SHP77 (cell line): ENCODE measurements at regions not wholly inside any gene's neighbourhood (a gene's known extent, or its start where the extent isn't known, plus 50 kb on each side); places are given as distances from the start of the nearest gene placed in this dataset.

Experiments used
- DNase-seq, 2 experiments: peaks; one replicate each; lab custom pipeline; 2025; lab: John Stamatoyannopoulos, UW

DNA sequence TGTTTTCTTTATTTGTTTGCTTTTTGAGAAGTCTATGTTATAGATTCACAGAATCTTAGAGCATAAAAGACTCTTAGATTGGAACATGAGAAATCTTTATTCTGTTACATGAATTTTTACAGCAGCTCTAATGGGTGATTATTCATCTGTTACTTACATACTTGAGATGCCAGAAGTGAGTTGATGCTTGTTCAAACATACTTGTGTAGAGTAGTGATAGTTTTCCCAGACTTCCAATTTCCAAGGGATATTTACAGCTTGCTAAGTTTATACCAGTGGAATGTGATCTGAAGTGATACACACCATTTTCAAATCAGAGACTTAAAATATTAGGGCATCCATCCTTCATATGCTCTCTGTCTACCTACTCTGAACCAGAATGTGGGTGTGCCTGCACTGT lies 252.9 kb upstream of the SMIM31 start:
- no peak for DNase-seq

DNA sequence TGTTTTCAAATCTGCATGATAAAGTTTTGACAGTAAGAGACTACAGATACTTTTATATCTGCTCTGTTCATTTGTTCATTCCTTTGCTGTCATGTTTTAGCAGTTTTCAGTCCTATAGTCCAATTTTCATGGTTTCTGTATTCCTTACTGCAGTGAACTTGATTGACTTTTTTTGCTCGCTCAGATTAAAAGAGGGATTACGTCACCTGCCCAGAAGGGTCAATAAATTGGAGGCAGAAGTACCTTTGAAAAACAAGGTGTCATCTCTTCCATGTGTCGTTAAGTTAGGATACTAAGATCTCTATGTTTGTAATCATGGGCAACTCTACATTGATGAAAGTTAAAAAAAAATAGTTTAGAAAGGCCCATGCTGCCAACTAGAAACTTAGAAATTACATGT lies 250.1 kb upstream of the SMIM31 start:
- no peak for DNase-seq

DNA sequence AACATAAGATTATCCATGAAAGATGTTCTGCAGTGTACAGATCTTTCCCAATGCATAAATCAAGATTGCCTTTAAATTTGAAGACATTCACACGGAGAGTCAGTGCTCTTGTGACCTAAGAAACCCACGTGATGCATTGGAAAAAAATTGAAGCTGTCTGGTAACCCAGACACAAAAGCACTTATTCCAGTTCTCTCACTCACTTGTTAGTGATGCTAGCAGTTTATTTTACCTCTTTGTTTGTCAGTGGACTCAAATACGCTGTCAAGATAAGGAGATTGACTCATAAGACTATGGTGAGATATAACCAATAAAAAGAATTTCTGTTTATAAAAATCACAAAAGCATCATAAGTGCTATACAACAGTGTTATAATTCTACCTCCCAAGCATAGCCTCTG lies 245.8 kb upstream of the SMIM31 start:
- no peak for DNase-seq

DNA sequence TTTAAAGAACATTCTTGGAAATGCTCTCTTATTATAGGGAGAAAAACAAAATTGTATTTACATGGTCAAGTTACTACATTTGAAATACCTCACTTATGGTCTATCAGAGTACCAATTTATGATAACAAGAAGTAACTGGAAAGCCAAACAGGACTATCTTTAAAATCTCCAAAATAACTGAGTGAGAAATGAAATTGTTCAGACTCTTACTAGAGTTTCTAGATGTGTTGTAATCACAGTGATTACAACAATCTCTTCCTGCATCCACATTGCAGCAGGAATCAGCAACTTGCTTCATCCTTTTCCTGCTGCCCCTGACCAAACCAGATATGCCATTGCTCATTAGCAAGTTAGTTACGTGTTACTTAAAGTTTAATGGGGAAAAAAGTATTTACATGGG lies 245.2 kb upstream of the SMIM31 start:
- DNase-seq = no peak

DNA sequence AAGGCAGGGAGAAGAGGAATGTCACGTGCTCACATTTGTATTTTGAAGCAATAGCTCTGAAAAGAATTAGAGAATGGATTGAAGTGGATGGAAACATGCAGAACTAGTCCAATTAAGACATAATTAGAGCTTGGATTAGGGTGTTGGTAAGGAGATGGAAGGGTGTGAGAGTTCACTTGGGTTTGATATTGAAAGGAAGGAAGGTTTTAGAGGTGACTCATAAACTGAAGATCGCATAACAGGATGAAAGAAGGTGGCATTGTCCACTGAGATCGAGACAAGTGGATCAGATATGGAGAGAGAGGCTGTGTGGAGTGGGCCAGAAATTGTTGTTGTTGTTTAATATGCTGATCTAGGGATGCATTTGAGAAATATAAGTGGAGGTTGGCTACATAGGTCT lies 244.0 kb upstream of the SMIM31 start:
- DNase-seq = no peak

DNA sequence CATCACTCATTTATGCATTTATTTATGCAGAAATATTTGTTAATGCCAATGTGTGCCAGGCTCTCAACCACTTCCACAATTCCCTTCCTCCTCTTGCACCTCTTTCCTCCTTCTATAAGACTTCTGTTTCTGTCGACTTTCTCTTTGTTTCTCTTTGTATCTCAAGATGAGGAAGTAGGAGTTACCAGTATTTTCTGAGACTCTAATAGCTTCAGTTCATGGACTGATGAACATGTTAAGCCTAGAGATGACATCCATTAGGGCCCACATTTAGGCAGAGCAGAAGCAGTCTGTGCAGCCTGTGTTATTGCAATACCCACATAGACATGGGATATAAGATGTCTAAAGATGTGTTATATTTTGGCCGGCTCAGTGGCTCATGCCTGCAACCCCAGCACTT lies 241.8 kb upstream of the SMIM31 start:
- no peak for DNase-seq

DNA sequence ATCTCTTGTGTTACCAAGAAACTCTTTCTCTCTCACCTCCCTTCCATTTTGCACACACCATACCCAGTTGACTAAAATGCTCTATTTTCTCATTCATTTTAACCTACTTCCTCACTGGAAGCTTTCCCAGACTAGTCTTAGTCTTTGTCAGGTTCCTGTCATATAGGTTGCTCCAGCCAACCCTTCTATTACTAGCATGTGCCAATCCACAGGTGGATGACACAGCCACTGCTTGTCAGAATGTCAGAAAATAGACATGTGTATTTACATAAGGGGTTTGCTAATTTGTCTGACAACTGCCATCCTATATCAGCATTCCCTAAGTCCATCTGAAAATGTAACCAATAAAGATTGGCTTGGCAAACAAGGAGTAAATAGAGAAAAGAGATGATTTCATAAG lies 239.2 kb upstream of the SMIM31 start:
- no peak for DNase-seq

DNA sequence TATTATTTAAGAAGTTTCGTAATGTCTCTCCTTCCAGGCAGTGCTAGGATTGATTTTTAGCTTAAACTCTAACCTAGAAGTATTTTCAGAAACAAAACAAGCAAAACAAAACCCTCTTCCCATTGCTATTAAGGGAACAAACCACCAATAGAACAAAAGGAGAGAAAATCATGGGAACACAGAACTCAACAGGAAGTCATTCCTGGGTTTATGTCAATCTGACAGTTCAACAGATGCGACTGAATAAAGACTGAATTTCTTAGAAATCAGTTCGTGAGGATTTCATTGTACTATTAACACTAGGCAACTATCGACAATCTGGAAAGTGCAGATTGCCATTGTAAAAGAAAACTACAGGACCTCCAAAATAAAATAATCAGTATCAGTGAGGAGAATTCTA lies 229.1 kb upstream of the SMIM31 start:
- DNase-seq = no peak

DNA sequence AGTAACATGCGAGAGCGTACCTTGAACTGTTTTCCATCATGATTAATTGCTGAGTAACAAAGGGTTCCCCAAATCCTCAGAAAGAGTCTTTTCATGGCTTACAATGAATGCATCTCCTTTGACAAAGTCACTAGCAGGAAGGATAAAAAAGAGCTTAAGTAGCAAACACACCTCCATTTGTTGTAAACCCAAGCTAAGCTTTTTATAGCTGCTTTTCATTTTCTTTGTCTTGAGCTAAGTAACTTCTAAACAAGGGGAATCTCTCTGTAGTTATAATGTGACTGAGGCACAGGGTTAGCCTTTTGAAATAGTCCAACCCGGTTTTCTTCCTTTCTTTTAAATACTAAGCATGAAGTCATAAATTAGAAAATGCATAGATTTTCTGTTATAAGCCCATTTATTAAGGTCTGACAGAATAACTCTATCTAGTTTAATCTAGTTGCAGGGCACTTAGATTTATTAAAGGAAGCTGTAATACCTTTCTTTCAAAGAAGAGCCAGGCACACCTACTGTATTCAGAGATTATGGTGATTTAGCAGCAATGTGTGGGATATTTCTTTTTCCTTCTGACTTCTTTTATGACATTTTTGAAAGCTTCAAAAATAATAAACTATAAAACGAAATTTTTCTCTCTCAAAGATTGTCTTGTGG lies 226.9 kb upstream of the SMIM31 start:
- DNase-seq = no peak

DNA sequence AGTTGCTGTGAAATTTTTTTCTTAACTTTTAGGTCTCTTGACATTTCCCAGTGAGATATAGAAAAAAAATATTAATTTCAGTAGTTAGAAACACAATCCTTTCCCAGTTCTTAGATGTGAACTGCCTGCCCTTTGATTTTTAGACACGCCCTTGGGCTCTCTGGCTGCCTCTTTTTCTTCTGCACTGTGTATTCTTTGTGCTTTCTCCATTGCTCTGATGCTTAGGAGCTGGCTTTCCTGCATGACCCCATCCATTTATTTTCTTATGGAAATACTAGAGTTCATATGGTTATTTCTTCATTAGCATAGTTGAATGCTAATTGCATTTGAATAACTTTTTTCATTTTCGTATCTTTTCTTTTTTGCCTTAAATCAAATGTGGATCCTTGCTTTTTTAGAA lies 224.9 kb upstream of the SMIM31 start:
- no peak for DNase-seq

DNA sequence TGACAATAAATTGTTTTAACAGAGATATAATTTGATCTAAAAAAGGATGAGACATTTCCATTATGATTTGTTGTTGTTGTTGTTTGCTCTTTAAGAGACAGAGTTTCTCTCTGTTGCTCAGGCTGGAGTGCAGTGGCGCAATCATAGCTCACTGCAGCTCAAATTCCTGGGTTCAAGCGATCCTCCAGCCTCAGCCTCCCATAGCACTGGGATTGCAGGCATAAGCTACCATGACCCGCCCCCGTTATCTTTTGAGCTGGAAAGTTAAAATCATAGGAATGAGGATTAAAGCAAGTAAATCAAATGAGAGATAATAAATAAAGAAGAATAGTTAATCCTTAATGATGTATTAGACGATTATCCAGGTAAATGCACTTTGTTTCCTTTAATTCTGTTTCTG lies 224.4 kb upstream of the SMIM31 start:
- DNase-seq = no peak

DNA sequence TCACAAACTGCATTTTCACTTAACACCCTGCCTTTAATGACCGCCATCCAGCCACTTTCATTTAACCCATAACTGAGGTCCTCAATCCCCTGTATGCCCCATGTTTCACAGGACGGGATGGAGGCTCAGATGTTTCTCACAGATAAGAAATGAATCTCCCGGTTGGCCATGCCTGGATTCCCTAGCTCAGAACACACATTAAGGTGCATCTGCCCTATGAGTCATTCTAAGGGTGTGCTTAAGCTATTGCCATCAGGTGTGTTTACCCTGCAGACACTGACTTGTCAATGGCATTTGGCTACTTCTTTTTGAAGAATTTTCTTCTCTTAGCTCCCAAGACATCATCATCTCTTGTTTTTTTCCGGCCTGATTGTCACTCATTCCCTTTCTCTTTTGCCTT lies 222.6 kb upstream of the SMIM31 start:
- no peak for DNase-seq

DNA sequence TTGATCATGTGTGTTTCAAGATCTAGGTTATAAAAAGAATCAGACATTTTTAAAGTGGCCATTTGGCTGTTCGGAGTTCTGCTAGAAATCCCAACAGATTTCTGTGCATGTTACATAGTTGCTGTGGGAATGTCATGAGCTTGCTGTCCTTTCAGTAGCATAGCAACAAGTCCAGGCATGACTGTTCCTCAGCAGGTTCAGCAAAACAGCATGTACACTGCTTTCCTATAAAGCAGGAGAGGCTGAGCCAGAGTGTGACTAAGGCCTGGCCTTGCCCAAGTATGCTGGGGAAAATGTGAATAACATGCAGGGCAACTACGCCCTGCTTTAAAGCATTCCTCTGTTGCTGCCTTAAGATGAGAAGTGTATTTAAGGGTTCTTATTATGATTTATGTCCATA lies 217.1 kb upstream of the SMIM31 start:
- no peak for DNase-seq

DNA sequence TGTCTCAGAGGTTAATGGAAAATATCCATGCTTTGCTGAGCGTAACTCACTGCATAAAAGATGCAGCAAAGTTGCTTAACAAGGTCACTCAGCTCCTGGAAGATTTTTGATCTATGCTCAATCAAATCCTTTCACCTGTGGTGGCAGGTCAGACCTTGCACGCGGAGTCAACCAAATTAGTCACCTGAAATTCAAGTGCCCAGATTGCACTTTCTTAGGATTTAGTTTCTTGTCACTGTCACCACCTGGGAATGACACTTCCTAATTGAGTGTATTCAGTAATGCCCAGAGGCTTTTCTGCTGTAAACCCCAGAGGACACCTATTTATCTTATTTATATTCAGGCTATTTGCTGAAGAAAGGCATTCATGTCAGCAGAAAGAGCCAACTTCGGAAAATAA lies 215.8 kb upstream of the SMIM31 start:
- no peak for DNase-seq

DNA sequence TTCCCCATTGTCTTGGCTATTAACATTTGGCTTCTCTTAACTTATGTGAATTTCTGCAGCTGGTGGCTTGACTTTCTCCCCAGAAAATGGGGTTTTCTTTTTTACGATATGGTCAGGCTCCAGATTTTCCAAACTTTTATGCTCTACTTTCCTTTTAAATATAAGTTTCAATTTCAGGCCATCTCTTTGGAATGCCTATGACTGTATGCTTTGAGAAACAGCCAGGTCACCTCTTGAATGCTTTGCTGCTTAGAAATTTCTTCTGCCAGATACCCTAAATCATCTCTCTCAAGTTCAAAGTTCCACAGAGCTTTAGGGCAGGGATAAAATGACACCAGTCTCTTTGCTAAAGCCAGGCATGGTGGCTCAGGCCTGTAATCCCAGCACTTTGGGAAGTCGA lies 212.9 kb upstream of the SMIM31 start:
- DNase-seq = no peak

DNA sequence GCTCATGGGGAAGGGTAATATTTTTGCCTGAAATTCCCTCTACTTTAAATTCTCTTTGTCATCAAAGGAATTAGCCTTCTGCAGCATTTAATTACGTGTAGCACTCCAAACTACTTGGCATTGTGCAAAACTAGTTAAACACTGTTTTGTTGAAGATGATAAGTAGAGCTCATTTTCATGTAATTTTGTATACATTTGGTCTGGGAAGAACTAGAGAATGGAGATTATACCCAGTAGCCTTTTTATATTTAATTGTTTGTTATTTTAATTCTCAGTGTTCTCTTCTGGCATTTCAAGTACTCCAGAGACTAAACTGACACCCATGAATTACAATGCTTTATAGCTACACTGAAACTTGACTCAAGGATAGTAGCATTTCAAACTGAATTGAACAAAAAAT lies 211.5 kb upstream of the SMIM31 start:
- DNase-seq = no peak

DNA sequence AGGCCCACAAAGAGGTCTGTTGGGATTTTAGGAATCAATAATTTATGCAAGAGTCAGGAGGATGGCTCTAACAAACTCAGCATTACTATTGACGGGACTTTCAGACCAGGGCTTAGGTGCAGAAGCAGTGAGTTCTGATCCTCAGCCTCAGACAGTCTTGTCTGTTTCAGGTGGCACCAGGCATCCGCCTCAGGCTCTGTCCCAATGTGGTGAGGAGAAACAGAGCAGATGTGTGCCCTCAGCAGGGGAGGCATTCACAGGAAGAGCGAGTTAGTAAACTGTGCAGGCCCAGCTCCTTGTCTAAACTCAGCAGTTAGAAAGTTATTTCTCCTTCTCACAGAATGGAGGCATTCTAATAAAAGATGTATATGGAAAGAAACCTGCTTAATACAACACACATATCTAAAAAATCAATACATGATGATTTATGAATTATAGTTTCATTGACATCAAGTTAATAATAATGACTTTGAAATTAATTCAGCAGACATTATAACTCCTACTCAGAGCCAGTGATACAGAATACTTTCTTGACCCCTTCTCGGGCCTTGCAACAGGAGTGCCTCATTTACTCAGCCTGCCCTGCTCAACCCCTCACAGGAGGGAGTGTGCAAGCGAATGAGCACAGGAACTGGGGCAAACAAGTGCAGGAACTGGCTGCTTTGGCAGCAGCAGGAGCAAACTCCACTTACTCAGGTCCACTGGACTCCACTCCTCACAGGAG lies 202.8 kb upstream of the SMIM31 start:
- no peak for DNase-seq

DNA sequence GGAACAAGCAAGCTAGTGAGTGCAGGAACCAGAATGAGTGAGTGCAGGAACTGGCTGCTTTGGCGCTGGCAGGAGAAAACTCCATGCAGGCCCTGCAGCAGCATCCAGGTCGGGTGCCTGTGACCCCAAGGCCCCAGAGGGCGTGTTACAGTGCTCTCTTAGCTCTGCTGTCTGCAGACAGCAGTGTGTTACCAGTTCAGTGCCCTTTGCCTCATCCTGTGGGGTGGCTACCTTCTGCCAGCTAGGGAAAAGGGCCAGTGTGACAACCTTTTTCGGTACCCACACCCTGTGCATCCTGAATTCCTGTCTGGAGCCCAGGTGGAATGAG lies 202.3 kb upstream of the SMIM31 start:
- DNase-seq = no peak

DNA sequence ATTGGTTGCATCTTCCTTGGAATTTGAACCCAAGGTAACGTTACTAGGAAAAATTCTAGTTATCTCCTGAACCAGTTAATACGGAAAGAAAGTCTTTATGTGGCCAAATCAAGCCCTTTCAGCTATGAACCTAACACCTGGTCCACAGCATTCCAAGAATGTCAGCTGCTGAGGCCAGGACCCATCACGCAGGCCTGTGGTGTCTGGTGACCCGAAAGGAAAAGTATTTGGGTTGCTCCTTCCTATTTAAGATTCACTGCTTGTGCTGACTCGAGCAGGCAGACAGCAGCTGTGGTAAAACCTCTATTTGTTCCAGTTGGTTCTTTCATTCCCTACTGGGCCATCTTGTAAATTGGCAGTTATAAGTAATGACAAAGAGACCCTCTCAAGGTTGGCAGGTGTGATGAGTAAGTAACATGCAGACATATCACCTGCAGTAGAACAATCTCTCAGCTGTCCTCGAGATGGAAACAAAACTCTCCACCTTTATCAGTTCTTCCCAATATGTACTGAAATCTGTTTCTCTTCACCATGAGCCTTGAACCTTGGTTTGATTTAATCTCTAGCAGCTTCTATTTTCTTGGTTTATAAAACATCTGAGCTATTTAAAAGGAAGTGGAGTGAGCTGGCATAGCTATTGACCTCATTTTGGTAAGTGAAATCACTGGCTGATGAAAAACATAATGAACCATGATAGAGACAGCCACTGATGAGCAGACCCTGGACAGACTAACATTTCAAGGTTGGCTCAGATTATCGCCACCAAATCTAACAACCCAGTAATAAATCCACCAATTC lies 182.1 kb upstream of the SMIM31 start:
- no peak for DNase-seq

DNA sequence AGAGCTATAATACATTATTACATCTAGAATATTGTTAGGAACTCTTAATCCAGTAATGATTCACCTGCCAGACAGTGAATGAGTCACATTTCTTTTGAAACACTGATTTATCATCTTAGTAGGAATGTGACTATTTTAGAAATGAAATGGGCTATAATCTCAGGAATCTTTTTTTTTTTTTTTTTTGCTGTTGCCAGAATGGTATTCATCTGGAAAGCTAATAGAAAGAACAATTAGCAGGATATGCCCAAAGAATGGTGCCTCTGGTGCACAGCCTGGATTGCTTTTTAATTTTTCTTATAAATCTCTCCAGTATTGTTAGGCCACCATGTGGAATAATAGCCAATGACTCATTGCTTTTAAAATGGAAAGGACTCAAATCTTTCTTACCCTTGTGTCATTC lies 181.1 kb upstream of the SMIM31 start:
- no peak for DNase-seq

DNA sequence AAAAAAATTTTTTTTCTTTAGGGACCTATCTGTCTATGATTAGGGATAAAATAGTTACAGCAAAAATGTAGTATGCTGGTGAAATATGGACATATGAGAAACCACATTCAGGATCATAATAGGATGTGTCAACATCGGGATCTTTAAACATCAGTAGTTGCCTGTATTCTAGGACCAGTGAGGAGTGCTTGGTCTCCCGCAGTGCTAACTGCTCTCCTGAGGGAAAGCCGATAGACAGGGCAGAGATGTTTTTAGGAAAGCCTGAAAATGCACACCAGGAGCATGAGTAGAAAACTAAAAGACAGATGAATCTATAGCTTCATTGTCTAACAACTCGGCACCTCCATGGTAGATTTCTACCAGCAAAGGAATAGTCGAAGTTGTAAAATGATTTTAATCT lies 178.1 kb upstream of the SMIM31 start:
- no peak for DNase-seq

DNA sequence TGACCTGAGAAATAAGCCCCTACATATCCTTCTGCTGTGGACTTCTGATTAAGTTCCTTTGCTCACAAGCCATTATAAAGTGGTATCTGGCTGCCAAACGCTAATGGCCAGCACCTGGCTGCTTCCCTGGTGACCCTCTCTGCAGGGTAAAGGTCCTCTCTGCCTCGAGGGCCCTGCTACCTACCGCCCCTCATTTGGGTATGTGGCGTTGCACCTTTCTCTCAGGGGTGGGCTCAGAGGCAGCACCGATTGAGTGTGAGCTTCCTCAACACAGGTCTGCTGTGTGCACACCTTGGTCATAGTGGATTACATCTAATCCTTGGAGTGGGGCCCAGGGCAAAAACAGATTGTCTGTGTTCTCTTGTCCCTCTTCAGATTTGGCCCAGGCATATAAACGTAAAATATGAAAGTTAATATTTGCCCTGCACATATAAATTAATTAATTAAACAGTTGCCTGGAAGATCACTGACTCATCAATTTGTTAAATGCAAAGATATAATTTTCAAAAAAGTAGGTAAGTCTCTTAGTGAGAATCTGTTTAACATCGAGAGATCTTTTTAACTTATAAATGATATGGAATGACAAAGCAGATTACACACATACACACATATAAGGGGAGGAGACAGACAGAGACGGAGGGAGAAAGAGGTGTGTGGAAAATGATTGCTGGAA lies 174.5 kb upstream of the SMIM31 start:
- DNase-seq = no peak

DNA sequence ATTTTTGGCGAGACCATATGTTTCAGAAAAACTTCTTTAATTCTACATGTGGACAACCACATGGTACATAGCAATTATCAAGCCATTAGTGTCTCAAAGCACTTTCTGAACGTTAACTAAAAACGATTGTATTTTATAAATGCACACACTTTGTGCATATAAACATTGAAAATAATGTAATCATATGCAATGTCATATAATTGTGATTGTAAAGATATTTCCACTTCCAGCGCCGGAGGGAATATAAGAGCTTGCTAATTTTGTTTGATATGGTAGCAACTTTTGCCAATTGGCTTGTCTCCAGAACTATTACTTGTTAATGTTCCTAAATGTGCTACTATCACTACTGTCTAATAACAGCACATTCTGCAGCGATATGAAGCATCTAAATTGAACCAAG lies 162.3 kb upstream of the SMIM31 start:
- no peak for DNase-seq
